ENCODE measurements at regions not wholly inside any gene's neighbourhood (a gene's known extent, or its start where the extent isn't known, plus 50 kb on each side); places are given as distances from the start of the nearest gene placed in this dataset.

DNA sequence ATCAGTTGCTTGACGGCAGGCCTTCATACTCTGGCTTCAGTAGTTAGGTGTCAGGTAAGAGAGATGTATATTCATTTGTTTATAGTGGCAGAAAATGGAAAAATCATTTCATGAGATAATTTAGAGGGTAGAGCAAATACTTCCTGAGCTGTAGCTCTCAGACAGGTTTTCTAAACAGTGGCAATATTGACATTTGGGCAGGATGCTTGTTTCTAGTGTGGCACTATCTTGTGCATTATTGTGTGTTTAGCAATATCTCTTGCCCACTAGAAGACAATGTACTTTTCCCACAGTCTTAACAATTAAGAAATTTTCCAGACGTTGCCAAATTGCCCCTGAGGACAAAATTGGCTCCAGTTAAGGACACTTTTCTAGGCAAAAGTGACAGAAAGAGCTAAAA lies 1143.1 kb downstream of the PLA2G4A start:
- Histone ChIP-seq H3K27me3 (ENCODE audit: control insufficient read depth in 1 of 2, insufficient read depth in 2 of 2, low read length in 2 of 2) (no peaks in the 10 kb centered on the region), H3K27ac (ENCODE audit: low read depth in 1 of 2, low read length in 2 of 2) (no peak overlapping the region), H3K4me3 (ENCODE audit: low read length) (no peak overlapping the region), H3K36me3 (ENCODE audit: insufficient read depth, low read length) (no peaks in the 10 kb centered on the region), H3K9me3 (ENCODE audit: control insufficient read depth in 1 of 2, insufficient read depth in 1 of 2, low read length in 2 of 2) (peaks cover 0 to 5% of the 10 kb centered on the region in 2 experiments), H3K4me1 (ENCODE audit: insufficient read depth, low read length) (no peaks in the 10 kb centered on the region)
- ChIA-PET CTCF (no interaction called here), POLR2A (no interaction called here)
- DNase-seq = no peak
- H3K36me3 Mint-ChIP-seq (ENCODE audit: low read depth) = no peaks in the 10 kb centered on the region
- H3K27me3 Mint-ChIP-seq = no peaks in the 10 kb centered on the region
- ATAC-seq (ENCODE audit: poor library complexity) = no peak
- intact Hi-C loops (cut with DNase I, micrococcal nuclease) = no loop called here
- peaks cover 2% of the 10 kb centered on the region for H3K9me3 Mint-ChIP-seq
- no peak overlapping the region for H3K4me3 Mint-ChIP-seq
- H3K27ac Mint-ChIP-seq = no peak overlapping the region
- TF ChIP-seq, protein P1, sequence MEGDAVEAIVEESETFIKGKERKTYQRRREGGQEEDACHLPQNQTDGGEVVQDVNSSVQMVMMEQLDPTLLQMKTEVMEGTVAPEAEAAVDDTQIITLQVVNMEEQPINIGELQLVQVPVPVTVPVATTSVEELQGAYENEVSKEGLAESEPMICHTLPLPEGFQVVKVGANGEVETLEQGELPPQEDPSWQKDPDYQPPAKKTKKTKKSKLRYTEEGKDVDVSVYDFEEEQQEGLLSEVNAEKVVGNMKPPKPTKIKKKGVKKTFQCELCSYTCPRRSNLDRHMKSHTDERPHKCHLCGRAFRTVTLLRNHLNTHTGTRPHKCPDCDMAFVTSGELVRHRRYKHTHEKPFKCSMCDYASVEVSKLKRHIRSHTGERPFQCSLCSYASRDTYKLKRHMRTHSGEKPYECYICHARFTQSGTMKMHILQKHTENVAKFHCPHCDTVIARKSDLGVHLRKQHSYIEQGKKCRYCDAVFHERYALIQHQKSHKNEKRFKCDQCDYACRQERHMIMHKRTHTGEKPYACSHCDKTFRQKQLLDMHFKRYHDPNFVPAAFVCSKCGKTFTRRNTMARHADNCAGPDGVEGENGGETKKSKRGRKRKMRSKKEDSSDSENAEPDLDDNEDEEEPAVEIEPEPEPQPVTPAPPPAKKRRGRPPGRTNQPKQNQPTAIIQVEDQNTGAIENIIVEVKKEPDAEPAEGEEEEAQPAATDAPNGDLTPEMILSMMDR (IDR thresholded peaks at IDR 0.05) = no peak
- H3K4me1 Mint-ChIP-seq (ENCODE audit: low read depth) = no peaks in the 10 kb centered on the region

DNA sequence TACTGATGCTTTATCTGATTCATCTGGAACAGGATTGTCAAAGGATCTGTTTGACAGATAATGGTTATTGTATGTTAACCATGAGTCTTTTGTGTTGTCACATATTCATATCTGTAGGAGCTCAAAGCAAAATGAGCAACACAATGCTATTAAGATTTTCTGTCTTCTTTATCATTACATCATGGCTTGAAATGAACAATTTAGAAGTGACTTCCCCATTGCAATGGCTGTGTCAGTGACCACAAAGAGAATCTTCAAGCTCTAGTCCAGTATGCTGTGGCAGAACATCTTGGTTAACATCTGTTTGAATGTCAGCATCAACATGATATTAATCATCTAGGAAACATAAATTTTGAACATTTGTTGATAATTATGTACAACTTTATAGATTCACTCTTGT lies 1148.5 kb downstream of the PLA2G4A start:
- intact Hi-C loops (cut with DNase I, micrococcal nuclease) = no loop called here
- Mint-ChIP-seq H3K27ac (no peak overlapping the region), H3K9me3 (peaks cover 8% of the 10 kb centered on the region), H3K27me3 (no peaks in the 10 kb centered on the region), H3K4me3 (no peak overlapping the region), H3K4me1 (ENCODE audit: low read depth) (no peaks in the 10 kb centered on the region), H3K36me3 (ENCODE audit: low read depth) (no peaks in the 10 kb centered on the region)
- H3K4me3 ChIP-seq (ENCODE audit: low read length) = no peak overlapping the region
- DNase-seq (no peak), ATAC-seq (ENCODE audit: poor library complexity) (no peak)
- ChIA-PET POLR2A (no interaction called here), CTCF (no interaction called here)
- no peaks in the 10 kb centered on the region for H3K36me3 ChIP-seq (ENCODE audit: insufficient read depth, low read length)
- H3K27me3 ChIP-seq (ENCODE audit: control insufficient read depth in 1 of 2, insufficient read depth in 2 of 2, low read length in 2 of 2) = no peaks in the 10 kb centered on the region
- TF ChIP-seq, protein P1 (IDR thresholded peaks at IDR 0.05) = no peak
- H3K9me3 ChIP-seq (ENCODE audit: control insufficient read depth in 1 of 2, insufficient read depth in 1 of 2, low read length in 2 of 2) = no peaks in the 10 kb centered on the region
- no peak overlapping the region for H3K27ac ChIP-seq (ENCODE audit: low read depth in 1 of 2, low read length in 2 of 2)
- no peaks in the 10 kb centered on the region for H3K4me1 ChIP-seq (ENCODE audit: insufficient read depth, low read length)

DNA sequence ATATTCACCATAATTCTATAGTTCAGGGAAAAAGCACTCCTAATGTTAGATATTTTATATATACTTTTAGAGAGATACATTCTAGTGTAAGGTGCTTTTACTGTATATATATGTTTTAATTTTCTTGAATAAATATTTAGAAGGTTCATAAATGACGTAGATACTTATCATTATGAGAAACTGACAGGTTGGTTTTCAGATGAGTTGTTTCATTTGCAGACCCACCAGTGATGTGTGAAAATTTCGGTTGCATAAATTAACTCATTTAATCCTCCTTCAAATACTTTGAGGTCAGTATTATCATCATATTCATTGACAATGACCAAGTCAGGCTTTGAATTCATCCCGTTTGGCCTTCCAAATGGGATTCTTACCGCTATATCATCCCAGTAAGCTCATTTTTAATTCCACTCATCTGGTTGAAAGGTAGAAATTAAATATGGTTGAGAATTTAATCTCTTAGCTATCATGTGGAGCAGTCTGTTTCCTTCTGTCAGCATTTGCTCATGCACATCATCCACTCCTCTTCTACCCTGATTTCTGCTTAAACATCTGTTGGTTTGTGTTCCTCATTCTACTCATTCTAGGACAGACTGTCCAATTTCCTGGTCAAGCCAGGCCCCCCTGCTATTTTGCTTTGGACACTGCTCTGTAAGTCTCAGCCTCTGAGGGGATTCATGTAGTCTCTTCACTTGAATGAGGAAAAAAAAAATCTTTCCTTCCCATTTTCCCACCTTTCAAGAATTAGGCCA lies 1156.6 kb downstream of the PLA2G4A start:
- Mint-ChIP-seq H3K27ac (no peak overlapping the region), H3K9me3 (peaks cover 6% of the 10 kb centered on the region), H3K4me1 (ENCODE audit: low read depth) (no peaks in the 10 kb centered on the region), H3K4me3 (no peak overlapping the region), H3K36me3 (ENCODE audit: low read depth) (no peaks in the 10 kb centered on the region), H3K27me3 (no peaks in the 10 kb centered on the region)
- H3K4me1 ChIP-seq (ENCODE audit: insufficient read depth, low read length) = no peaks in the 10 kb centered on the region
- TF ChIP-seq, protein P1 (IDR thresholded peaks at IDR 0.05) = no peak
- intact Hi-C loops (cut with DNase I, micrococcal nuclease) = no loop called here
- no peaks in the 10 kb centered on the region for H3K27me3 ChIP-seq (ENCODE audit: control insufficient read depth in 1 of 2, insufficient read depth in 2 of 2, low read length in 2 of 2)
- no peak overlapping the region for H3K27ac ChIP-seq (ENCODE audit: low read depth in 1 of 2, low read length in 2 of 2)
- ATAC-seq (ENCODE audit: poor library complexity) = no peak
- POLR2A ChIA-PET = no interaction called here
- no peaks in the 10 kb centered on the region for H3K36me3 ChIP-seq (ENCODE audit: insufficient read depth, low read length)
- H3K9me3 ChIP-seq (ENCODE audit: control insufficient read depth in 1 of 2, insufficient read depth in 1 of 2, low read length in 2 of 2) = no peaks in the 10 kb centered on the region
- CTCF ChIA-PET = no interaction called here
- no peak for DNase-seq
- no peak overlapping the region for H3K4me3 ChIP-seq (ENCODE audit: low read length)
